Fibroblast of the aortic adventitia (primary cell): ENCODE measurements at regions not wholly inside any gene's neighbourhood (a gene's known extent, or its start where the extent isn't known, plus 50 kb on each side); places are given as distances from the start of the nearest gene placed in this dataset.
"Not testable (repeated sequence)": the region's sequence is repeated elsewhere in the genome, so short reads cannot be mapped to it uniquely, and the experiment has no call there.

Experiments
- DNase-seq: peaks from one replicate; pipeline ENCODE4 v3.0.0-alpha.2; 2010; ENCODE audit warnings: low read depth
- H3K4me3 ChIP-seq: 2 replicates; pipeline ENCODE4 v1.5.1; 2011; ENCODE audit warnings: low read depth, mild to moderate bottlenecking, control low read depth, low read length, moderate library complexity
- TF ChIP-seq, protein P1 (sequence below): IDR thresholded peaks from 2 replicates; pipeline ENCODE4 v1.5.1; 2011; ENCODE audit warnings: mild to moderate bottlenecking, low read length, control low read depth, inconsistent platforms; ENCODE audit not compliant: insufficient read depth

DNA sequence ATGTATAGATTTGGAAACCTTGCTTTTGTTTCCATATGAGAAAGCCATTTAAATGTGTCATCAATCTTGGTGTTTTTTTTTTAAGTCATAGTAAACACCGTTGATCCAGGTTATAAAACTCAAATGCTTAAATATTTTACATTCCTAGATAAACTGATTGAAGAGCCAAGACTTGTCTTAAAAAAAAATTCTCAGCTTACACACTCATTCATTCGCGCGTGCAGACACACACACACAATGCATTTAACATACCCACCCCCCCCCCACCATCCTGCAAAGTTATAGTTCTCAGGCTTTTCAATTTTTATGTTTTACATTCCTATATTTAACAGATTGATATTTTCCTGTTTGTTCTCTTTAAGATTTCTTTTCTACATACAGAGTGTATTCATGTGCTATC, 536.4 kb downstream of the PRKD1 start:
- H3K4me3 ChIP-seq: no peak overlapping the region
- TF ChIP-seq, protein P1, sequence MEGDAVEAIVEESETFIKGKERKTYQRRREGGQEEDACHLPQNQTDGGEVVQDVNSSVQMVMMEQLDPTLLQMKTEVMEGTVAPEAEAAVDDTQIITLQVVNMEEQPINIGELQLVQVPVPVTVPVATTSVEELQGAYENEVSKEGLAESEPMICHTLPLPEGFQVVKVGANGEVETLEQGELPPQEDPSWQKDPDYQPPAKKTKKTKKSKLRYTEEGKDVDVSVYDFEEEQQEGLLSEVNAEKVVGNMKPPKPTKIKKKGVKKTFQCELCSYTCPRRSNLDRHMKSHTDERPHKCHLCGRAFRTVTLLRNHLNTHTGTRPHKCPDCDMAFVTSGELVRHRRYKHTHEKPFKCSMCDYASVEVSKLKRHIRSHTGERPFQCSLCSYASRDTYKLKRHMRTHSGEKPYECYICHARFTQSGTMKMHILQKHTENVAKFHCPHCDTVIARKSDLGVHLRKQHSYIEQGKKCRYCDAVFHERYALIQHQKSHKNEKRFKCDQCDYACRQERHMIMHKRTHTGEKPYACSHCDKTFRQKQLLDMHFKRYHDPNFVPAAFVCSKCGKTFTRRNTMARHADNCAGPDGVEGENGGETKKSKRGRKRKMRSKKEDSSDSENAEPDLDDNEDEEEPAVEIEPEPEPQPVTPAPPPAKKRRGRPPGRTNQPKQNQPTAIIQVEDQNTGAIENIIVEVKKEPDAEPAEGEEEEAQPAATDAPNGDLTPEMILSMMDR: no peak
- no peak for DNase-seq

DNA sequence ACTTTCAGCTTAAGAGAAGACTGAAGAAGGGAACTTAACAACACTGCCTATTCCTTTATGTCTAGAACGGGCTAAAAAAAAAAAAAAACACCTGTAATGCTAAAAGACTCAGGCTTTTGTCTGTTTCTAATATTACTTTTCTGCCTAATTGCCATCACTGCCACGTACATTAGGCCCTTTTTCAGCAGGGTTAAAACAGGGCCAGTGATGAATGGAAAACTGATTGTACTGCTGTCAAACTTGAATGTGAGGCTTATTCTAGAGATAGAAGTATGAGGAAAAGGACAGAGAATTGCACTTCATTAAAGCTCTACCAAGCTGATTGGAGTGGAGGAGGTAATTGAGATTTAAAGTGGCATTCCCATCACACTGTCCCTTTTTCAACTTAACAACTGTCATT, 535.8 kb downstream of the PRKD1 start:
- H3K4me3 ChIP-seq: no peak overlapping the region
- TF ChIP-seq, protein P1: no peak
- DNase-seq: no peak

DNA sequence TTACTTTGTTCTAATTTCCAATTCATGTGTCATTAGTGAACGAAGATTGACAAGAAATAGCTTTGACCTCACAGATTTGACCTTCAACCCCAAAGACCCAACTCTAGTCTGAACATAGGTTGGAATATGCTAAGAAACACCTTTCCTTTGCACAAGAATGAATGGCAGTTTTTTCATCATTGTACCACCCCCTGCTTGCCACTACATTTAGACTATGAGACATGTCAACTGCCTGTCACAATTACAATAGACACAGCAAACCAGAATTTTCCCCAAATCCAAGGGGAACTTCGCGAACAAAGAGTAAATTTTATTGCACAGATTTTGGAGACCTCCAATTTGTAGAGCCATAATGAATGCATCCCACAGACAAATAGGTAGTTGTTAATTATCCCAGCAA, 535.4 kb downstream of the PRKD1 start:
- no peak for DNase-seq
- TF ChIP-seq, protein P1: no peak
- no peak overlapping the region for H3K4me3 ChIP-seq

DNA sequence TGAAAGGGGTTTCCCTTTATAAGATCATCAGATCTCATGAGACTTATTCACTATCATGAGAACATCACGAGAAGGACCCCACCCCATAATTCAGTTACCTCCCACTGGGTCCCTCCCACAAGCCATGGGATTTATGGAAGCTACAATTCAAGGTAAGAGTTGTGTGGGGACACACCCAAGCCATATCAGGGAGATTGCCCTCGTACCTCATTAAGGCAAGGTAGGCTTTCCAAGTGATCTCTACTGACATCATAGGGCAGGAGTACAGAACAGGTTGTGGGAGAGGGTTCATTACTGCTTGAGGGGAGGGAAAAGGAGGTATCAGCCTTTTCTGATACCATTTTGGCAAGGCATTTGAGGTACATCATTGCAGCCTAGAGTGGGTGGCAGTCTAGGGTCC, 524.6 kb downstream of the PRKD1 start:
- TF ChIP-seq, protein P1: no peak
- DNase-seq: no peak
- no peak overlapping the region for H3K4me3 ChIP-seq

DNA sequence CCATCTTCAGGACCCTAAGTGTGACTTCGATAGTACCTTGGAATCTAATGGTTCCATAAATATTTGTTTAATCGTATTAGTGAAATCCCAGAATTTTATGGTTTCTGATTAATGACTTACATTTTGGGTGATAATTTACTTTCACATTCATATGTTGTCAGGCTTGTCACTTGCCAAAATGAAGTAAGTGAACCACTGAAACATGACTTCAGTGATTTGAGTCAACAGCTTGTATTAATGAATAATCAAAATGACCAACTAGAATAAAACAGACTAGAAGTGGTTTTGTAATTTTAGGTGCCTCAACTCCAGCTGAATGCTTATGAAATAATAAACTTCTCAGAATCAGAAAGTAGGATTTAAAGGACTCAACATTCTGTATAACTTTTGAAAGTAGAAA, 517.1 kb downstream of the PRKD1 start:
- H3K4me3 ChIP-seq: no peak overlapping the region
- no peak for DNase-seq
- TF ChIP-seq, protein P1: no peak

DNA sequence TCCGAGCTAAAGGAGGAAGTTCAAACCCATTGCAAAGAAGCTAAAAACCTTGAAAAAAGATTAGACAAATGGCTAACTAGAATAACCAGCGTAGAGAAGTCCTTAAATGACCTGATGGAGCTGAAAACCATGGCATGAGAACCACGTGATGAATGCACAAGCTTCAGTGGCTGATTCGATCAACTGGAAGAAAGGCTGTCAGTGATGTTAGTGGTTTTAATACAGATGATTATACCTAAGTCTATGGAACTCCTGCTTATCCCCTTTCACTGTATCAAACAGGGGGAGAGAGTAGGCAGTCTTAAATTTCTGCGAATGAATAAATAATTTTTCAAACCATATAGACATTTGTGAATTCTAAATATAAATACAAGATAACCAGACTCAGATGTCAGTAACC, 512.7 kb downstream of the PRKD1 start:
- not testable (repeated sequence) for H3K4me3 ChIP-seq, DNase-seq

DNA sequence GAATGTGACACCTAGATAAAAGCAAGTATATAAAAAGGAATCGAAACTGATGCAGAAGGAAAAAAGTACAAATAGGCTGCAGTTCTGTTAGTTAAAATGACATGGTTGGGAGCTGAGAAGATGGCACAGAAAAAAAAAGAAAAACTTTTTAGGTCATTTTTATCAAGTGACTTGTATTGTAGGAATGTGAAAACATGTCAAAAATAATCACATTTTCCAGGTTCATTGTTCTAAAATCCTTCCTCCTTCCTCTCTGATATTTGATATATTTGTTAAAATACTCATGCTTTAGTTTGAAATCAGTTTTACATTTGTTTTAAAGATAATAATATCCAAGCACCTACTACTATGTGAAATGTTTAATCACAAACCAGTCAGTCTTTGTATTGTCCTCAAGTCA, 507.9 kb downstream of the PRKD1 start:
- no peak overlapping the region for H3K4me3 ChIP-seq
- DNase-seq: peak; percentile 56
- TF ChIP-seq, protein P1: no peak

DNA sequence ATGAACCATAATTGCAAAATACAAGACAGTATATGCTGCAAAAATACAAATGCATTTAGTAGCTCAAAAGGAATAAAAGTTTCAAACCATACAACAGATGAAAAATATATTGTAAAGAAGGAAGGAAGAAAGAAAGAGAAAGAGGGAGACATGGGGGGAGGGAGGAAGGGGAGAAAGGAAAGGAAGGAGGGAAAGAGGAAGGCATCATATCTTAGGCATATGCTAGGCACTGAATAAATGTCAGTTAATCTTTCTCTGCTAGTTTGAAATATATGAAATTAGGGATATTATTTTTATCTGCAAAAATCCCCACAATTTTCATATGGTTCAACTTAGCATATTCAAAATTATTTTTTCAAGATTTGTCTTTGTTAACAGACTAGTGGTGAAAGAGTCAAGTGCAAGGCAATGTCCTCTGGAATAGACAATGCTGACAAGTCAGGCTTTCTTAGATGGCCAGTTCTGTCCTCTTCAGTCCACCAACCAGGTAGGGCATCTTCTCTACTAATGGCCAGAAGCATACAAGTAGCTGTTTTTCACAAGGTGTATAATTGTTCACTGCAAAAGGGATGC, 506.4 kb downstream of the PRKD1 start:
- no peak for DNase-seq
- TF ChIP-seq, protein P1: peak; percentile 21
- no peak overlapping the region for H3K4me3 ChIP-seq
